ENCODE measurements at regions not wholly inside any gene's neighbourhood (a gene's known extent, or its start where the extent isn't known, plus 50 kb on each side); places are given as distances from the start of the nearest gene placed in this dataset.
"Not testable (repeated sequence)": the region's sequence is repeated elsewhere in the genome, so short reads cannot be mapped to it uniquely, and the experiment has no call there.

DNA sequence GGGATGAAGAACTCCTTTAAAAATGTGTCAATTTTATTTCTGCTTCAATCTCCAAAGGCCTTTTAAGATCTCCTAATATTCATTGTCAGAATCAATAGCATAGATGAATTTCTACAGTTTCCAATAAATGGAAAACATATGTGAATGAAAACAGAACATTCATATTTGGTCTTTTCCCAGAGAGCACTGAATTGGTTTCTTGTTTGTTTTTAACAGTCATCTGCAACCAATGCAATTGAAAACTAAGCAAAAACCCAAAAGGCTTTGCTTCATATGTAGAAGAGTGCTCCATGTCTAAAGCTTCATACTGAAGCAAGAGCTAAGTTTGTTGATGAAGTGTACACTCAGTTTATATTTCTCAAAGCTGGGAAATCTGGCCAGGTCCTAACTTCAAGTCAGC is 426.5 kb upstream of the CDIN1 start:
- H3K4me3 ChIP-seq (ENCODE audit: low read depth, poor library complexity, severe bottlenecking) = no peak overlapping the region
- DNase-seq (ENCODE audit: low spot score in 2 of 2) = no peak
- TF ChIP-seq POLR2A (IDR thresholded peaks at IDR 0.05) (no peak), CTCF (IDR thresholded peaks at IDR 0.05) (no peak)
- intact Hi-C loops (cut with DNase I; ENCODE audit: low total_unique reads) = loop anchor here (10.0 kb wide), 1 partner anchor 612 kb away; no protein-coding TSS in a partner anchor

DNA sequence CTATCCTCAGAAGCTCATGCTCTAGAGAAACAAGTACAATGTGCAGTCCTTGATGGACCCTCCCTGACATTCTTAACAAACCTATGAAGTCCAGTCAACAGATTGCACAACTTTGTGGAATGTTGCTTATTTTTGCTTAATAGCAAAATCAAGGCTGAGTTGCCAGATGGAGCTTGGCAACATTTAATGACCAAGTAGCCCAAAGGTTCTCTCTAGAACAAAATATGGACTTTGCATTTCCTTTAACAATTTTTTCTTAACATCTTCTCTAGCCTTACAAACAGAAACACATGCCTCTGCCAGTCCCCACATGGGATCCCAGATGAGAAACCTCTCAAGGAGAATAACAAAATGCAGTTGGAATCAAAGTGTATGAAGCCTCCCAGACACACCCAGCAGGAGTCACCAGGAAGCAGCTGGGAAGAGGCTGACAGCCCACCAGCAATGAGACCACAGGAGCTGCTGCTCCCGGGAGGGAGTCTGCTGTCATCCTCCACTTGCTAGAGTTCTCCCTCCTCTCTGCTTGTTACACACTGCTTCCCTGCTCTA is 422.5 kb upstream of the CDIN1 start:
- peak; percentile 58 to 83 for DNase-seq (ENCODE audit: low spot score in 2 of 2)
- H3K4me3 ChIP-seq (ENCODE audit: low read depth, poor library complexity, severe bottlenecking) = no peak overlapping the region
- WGBS, 2 donors = 38 to 47% methylated on average over 1 of the region's 1 CpG
- TF ChIP-seq CTCF (IDR thresholded peaks at IDR 0.05) (no peak), POLR2A (IDR thresholded peaks at IDR 0.05) (no peak)
- intact Hi-C loops (cut with DNase I; ENCODE audit: low total_unique reads) = loop anchor here (10.0 kb wide), 1 partner anchor 608 kb away; no protein-coding TSS in a partner anchor

DNA sequence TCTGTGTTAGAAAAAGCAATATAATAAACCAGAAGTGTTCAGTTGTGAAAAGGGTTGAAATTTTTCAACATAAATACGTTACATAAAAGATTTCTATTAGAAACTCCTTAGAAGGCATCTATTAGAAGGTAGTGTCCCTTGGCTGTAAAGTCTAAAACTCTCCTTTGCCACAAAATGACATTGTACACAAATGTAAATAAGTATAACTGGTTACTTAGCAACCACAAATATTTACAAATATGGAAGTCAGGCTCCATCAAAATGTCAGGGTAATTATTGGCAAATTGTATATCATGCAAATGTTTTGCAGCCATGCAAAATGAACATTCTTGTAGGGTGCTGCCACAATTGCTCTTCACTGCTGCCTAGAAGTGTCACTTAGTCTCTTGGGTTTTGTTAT is 419.1 kb upstream of the CDIN1 start:
- intact Hi-C loops (cut with DNase I; ENCODE audit: low total_unique reads) = no loop called here
- no peak for TF ChIP-seq CTCF (IDR thresholded peaks at IDR 0.05)
- no peak for TF ChIP-seq POLR2A (IDR thresholded peaks at IDR 0.05)
- 68 to 89% methylated on average over 1 of the region's 1 CpG for WGBS, 2 donors
- no peak overlapping the region for H3K4me3 ChIP-seq (ENCODE audit: low read depth, poor library complexity, severe bottlenecking)
- DNase-seq (ENCODE audit: low spot score in 2 of 2) = no peak

- TF ChIP-seq CTCF (IDR thresholded peaks at IDR 0.05) = no peak
- no peak for TF ChIP-seq POLR2A (IDR thresholded peaks at IDR 0.05)
Measured at GRCh38 chr15:36161108-36161507, 418.3 kb upstream of the CDIN1 start.

GRCh38 chr15:36161771-36162212 is 417.6 kb upstream of the CDIN1 start:
- WGBS, 2 donors = 17 to 28% methylated on average over 2 of the region's 2 CpGs
- DNase-seq (ENCODE audit: low spot score in 2 of 2) = peak; percentile 62 to 85
- no peak overlapping the region for H3K4me3 ChIP-seq (ENCODE audit: low read depth, poor library complexity, severe bottlenecking)
- intact Hi-C loops (cut with DNase I; ENCODE audit: low total_unique reads) = no loop called here
- TF ChIP-seq POLR2A (IDR thresholded peaks at IDR 0.05) = no peak
- no peak for TF ChIP-seq CTCF (IDR thresholded peaks at IDR 0.05)

More at GRCh38 chr15:36161108-36161507, 418.3 kb upstream of the CDIN1 start:
- H3K4me3 ChIP-seq (ENCODE audit: low read depth, poor library complexity, severe bottlenecking) = no peak overlapping the region
- no peak for DNase-seq (ENCODE audit: low spot score in 2 of 2)
- intact Hi-C loops (cut with DNase I; ENCODE audit: low total_unique reads) = no loop called here

GRCh38 chr15:36163983-36164382 is 415.4 kb upstream of the CDIN1 start:
- 96% methylated on average over 13 of the region's 13 CpGs for WGBS, 2 donors
- intact Hi-C loops (cut with DNase I; ENCODE audit: low total_unique reads); H3K4me3 ChIP-seq (ENCODE audit: low read depth, poor library complexity, severe bottlenecking); DNase-seq (ENCODE audit: low spot score in 2 of 2): not testable (repeated sequence)

Measured in lower leg skin (tissue), 4 donors.